HepG2 (cell line): ENCODE measurements at regions not wholly inside any gene's neighbourhood (a gene's known extent, or its start where the extent isn't known, plus 50 kb on each side); places are given as distances from the start of the nearest gene placed in this dataset.

Experiments used
- ATAC-seq: fragments of 200-7000 bp; cut with Tn5 transposase; 3 replicates; pipeline ENCODE4 v1.9.1; 2020; ENCODE audit warnings: mild to moderate bottlenecking, moderate library complexity
- BruUV-seq: library from RNA; stranded (reverse); fragments of 400-500 nt; replicated peaks from 2 replicates; lab custom pipeline; 2021; lab: Mats Ljungman, UMichigan
- CTCF ChIA-PET: fragments of 300-600 bp; formaldehyde crosslinking; extraction: SDS; loops from one replicate; lab custom pipeline; 2021; ENCODE audit warnings: low total read pairs, inconsistent platforms, low intra/inter-chr PET ratio; lab: Yijun Ruan, JAX
- POLR2A ChIA-PET: fragments of 350-600 bp; sonication (Branson Sonifier 250); formaldehyde crosslinking; loops from one replicate; lab custom pipeline; 2020; ENCODE audit warnings: antibody characterized with exemption, inconsistent platforms; lab: Yijun Ruan, JAX
- DNase-seq: peaks from one replicate; pipeline ENCODE4 v3.0.0-alpha.2; 2015; ENCODE audit warnings: low spot score
- FAIRE-seq: peaks from 3 replicates; lab custom pipeline; 2011; peaks lifted over from hg19 to GRCh38; lab: Jason Lieb, UNC
- H2AFZ ChIP-seq: one replicate; pipeline ENCODE4 v1.6.1; 2011; ENCODE audit warnings: low read length, inconsistent platforms
- H3K27ac ChIP-seq: fragments of 300-600 bp; 3 replicates; pipeline ENCODE4 v1.8.0; 2011; ENCODE audit warnings: mixed run types, mild to moderate bottlenecking, mixed read lengths, low read length, inconsistent platforms; ENCODE audit not compliant: insufficient read depth; ENCODE audit errors: extremely low read length
- H3K27me3 ChIP-seq, 2 experiments: fragments of 200-600 bp in 1 of 2; 2 replicates in 1 of 2; 3 replicates in 1 of 2; pipeline versions ENCODE4 v1.6.0 to v1.8.0; 2011; ENCODE audit warnings: low read length in 2 of 2, mild to moderate bottlenecking in 2 of 2, moderate library complexity in 2 of 2, inconsistent platforms in 1 of 2; ENCODE audit not compliant: insufficient read depth in 2 of 2, control insufficient read depth in 1 of 2
- H3K36me3 ChIP-seq, 2 experiments: fragments of 200-600 bp in 1 of 2; replicated peaks in 1 of 2; 2 replicates in 1 of 2; 3 replicates in 1 of 2; pipeline versions ENCODE4 v1.5.1 to v1.8.0; 2011; ENCODE audit warnings: low read length in 2 of 2, inconsistent platforms in 1 of 2; ENCODE audit not compliant: insufficient read depth in 2 of 2, control insufficient read depth in 1 of 2
- H3K4me1 ChIP-seq: 2 replicates; pipeline ENCODE4 v1.5.1; 2012; ENCODE audit warnings: low read length, inconsistent platforms; ENCODE audit not compliant: insufficient read depth
- H3K4me2 ChIP-seq: 2 replicates; pipeline ENCODE4 v1.6.0; 2011; ENCODE audit warnings: low read depth, low read length, inconsistent platforms
- H3K4me3 ChIP-seq, 3 experiments: fragments of 200-600 bp in 1 of 3; sonication (generic), shearing (Covaris generic) in 1 of 3; replicated peaks in 1 of 3; 2 replicates each; pipeline ENCODE4 v1.5.1; 2011 to 2016; ENCODE audit warnings: low read length in 3 of 3, inconsistent platforms in 2 of 3, low read depth in 2 of 3, mild to moderate bottlenecking in 2 of 3, control low read depth in 1 of 3, mixed read lengths in 1 of 3; ENCODE audit not compliant: insufficient read depth in 1 of 3
- H3K79me2 ChIP-seq: one replicate; pipeline ENCODE4 v1.6.1; 2011; ENCODE audit warnings: low read length, inconsistent platforms; ENCODE audit not compliant: insufficient read depth
- H3K9ac ChIP-seq: 2 replicates; pipeline ENCODE4 v1.6.0; 2011; ENCODE audit warnings: mild to moderate bottlenecking, low read depth, low read length, inconsistent platforms; ENCODE audit not compliant: insufficient read depth
- H3K9me3 ChIP-seq: 2 replicates; pipeline ENCODE4 v1.5.1; 2012; ENCODE audit warnings: mild to moderate bottlenecking, low read length
- H4K20me1 ChIP-seq: 2 replicates; pipeline ENCODE4 v1.6.0; 2011; ENCODE audit warnings: inconsistent platforms, mild to moderate bottlenecking, low read length, moderate library complexity; ENCODE audit not compliant: insufficient read depth
- CC2D1A ChIP-seq: sonication (generic); formaldehyde crosslinking; IDR thresholded peaks from 2 replicates; pipeline ENCODE4 v1.8.1; 2023; ENCODE audit warnings: mild to moderate bottlenecking, missing genetic modification reagents
- GABPA ChIP-seq, 2 experiments: IDR thresholded peaks; 2 replicates each; pipeline ENCODE4 v1.6.1; 2011 to 2016; ENCODE audit warnings: low read depth in 2 of 2, low read length in 1 of 2, missing biosample characterization in 1 of 2, missing genetic modification characterization in 1 of 2
- HNF4G ChIP-seq, 2 experiments: sonication (generic) in 1 of 2; formaldehyde crosslinking in 1 of 2; IDR thresholded peaks; 2 replicates each; pipeline versions ENCODE4 v1.4.0 to v1.6.1; 2011 to 2020; ENCODE audit warnings: borderline replicate concordance in 2 of 2, low read depth in 2 of 2, mild to moderate bottlenecking in 2 of 2, low read length in 1 of 2, missing genetic modification reagents in 1 of 2, moderate library complexity in 1 of 2
- NFATC3 ChIP-seq: sonication (generic); formaldehyde crosslinking; IDR thresholded peaks from 2 replicates; pipeline ENCODE4 v1.5.1; 2020; ENCODE audit warnings: mild to moderate bottlenecking, missing genetic modification reagents
- NR2C2 ChIP-seq: sonication (generic); formaldehyde crosslinking; IDR thresholded peaks from 2 replicates; pipeline ENCODE4 v1.4.0; 2020; ENCODE audit warnings: missing genetic modification reagents, mild to moderate bottlenecking, moderate library complexity, borderline replicate concordance
- NR2F1 ChIP-seq, 2 experiments: fragments of 450-650 bp in 1 of 2; formaldehyde crosslinking in 1 of 2; IDR thresholded peaks; 2 replicates each; pipeline versions ENCODE4 v1.5.0 to v1.6.1; 2016 to 2020; ENCODE audit warnings: mild to moderate bottlenecking in 1 of 2, missing compliant biosample characterization in 1 of 2, missing genetic modification reagents in 1 of 2, moderate library complexity in 1 of 2
- RCOR2 ChIP-seq: IDR thresholded peaks from 2 replicates; pipeline ENCODE4 v1.6.1; 2016; ENCODE audit warnings: missing biosample characterization, missing genetic modification reagents
- SOX5 ChIP-seq: IDR thresholded peaks from 2 replicates; pipeline ENCODE4 v1.6.1; 2016; ENCODE audit warnings: borderline replicate concordance
- ZFP90 ChIP-seq: sonication (generic); formaldehyde crosslinking; IDR thresholded peaks from 2 replicates; pipeline ENCODE4 v1.8.0; 2022; ENCODE audit warnings: missing genetic modification reagents, mild to moderate bottlenecking, inconsistent platforms, borderline replicate concordance
- ZFY ChIP-seq: sonication (generic); formaldehyde crosslinking; IDR thresholded peaks from 2 replicates; pipeline ENCODE4 v1.4.0; 2020; ENCODE audit warnings: missing genetic modification reagents
- ZNF101 ChIP-seq: sonication (generic); formaldehyde crosslinking; IDR thresholded peaks from 2 replicates; pipeline ENCODE4 v1.4.0; 2020; ENCODE audit warnings: mild to moderate bottlenecking, low read depth, missing genetic modification reagents, borderline replicate concordance
- ZNF558 ChIP-seq: sonication (generic); formaldehyde crosslinking; IDR thresholded peaks from 2 replicates; pipeline ENCODE4 v1.9.0; 2022; ENCODE audit warnings: mild to moderate bottlenecking, missing genetic modification reagents, borderline replicate concordance
- ZNF670 ChIP-seq: sonication (generic); formaldehyde crosslinking; IDR thresholded peaks from 2 replicates; pipeline ENCODE4 v1.8.0; 2022; ENCODE audit warnings: mild to moderate bottlenecking, missing genetic modification reagents, borderline replicate concordance
- WGBS: methylation state at CpG from one replicate; pipeline ENCODE4 v1.1.6; 2017; ENCODE audit warnings: low lambda C conversion rate; 5-methylcytosine and 5-hydroxymethylcytosine counted together
- in situ Hi-C: cut with HindIII; loops from 2 replicates; pipeline ENCODE4 v1.10.0; 2017; ENCODE audit warnings: low pct_unique_long_range_greater_than_20kb; ENCODE audit not compliant: extremely low pct_ligation_motif_present
- intact Hi-C: fragments of 100-400 bp; cut with micrococcal nuclease; formaldehyde crosslinking; loops from one replicate; pipeline ENCODE4 v1.10.0; 2022; ENCODE audit not compliant: unreplicated experiment
- TF ChIP-seq, protein P1 (sequence below): sonication (generic); formaldehyde crosslinking; IDR thresholded peaks from 2 replicates; pipeline ENCODE4 v1.4.0; 2020; ENCODE audit warnings: missing genetic modification reagents, low read depth, mild to moderate bottlenecking, borderline replicate concordance
- TF ChIP-seq, protein P2 (sequence below), 2 experiments: sonication (generic) in 1 of 2; formaldehyde crosslinking in 1 of 2; IDR thresholded peaks; 2 replicates each; pipeline versions ENCODE4 v1.4.0 to v1.6.1; 2018 to 2020; ENCODE audit warnings: missing genetic modification reagents in 2 of 2, borderline replicate concordance in 1 of 2, low read depth in 1 of 2, mild to moderate bottlenecking in 1 of 2, missing biosample characterization in 1 of 2
- TF ChIP-seq, protein P3 (sequence below): sonication (generic); formaldehyde crosslinking; IDR thresholded peaks from 2 replicates; pipeline ENCODE4 v1.5.1; 2020; ENCODE audit warnings: mild to moderate bottlenecking, missing genetic modification reagents, moderate library complexity

DNA sequence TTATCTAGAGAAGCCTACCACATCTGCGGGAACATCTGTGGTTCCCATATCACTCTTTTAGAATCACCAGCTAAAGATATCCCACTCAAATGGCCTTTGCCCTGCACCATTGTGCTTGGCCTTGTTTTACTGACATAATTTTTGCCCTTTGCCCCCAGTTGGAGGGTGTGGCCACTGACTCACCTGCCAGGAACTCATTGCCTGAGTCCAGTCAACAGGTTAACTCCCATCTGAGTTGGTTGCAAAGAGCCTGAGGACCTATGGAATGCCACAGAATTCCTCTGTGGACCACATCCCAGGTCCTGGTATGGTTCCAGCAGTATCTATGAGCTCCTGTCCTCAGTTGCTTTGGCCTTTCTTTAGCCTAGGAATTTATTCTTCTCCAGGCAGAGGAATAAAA is 55.7 kb upstream of the PTGR2 start:
- whole genome bisulfite sequencing: 0% methylated on average over 1 of the region's 1 CpG
- no peak overlapping the region for H3K27ac ChIP-seq
- H3K4me3 ChIP-seq: no peak overlapping the region
- POLR2A ChIA-PET: interaction anchor here (0.5 to 3.9 kb wide), 11 partner anchors 10 to 56 kb away, joined by 3 to 91 read pairs (median 5); partner anchors contain the start of gene PTGR2
- ATAC-seq (peak; percentile 84), FAIRE-seq (peak; percentile 90), DNase-seq (peak; percentile 93)
- in situ Hi-C loops: no loop called here
- H3K9me3 ChIP-seq: no peaks in the 10 kb centered on the region
- intact Hi-C loops: no loop called here
- no peak overlapping the region for H3K9ac ChIP-seq
- H3K27me3 ChIP-seq: no peaks in the 10 kb centered on the region; a peak in 1 of 5 replicates
- no peak overlapping the region for H2AFZ ChIP-seq
- H4K20me1 ChIP-seq: no peaks in the 10 kb centered on the region
- no peaks in the 10 kb centered on the region for H3K36me3 ChIP-seq
- H3K4me1 ChIP-seq: peaks cover 67% of the 10 kb centered on the region
- no peaks in the 10 kb centered on the region for H3K79me2 ChIP-seq
- BruUV-seq: no TSS peak
- CTCF ChIA-PET: no interaction called here
- H3K4me2 ChIP-seq: peak overlapping the region; percentile 70; the same call in 1 of the 2 replicates
- TF ChIP-seq GABPA (IDR thresholded peaks at IDR 0.05; ENCODE audit: low read depth, low read length) (no peak), GABPA (CRISPR knock-in tag; IDR thresholded peaks at IDR 0.05; ENCODE audit: low read depth) (0 out of 2 replicates have a peak, but pooled peaks have one; percentile 24), NFATC3 (CRISPR knock-in tag) (no peak), ZNF558 (peak; percentile 32; the same call in 1 of the 2 replicates), SOX5 (CRISPR knock-in tag) (peak; percentile 95), ZNF670 (no peak), CC2D1A (CRISPR knock-in tag) (no peak), ZFY (CRISPR knock-in tag) (0 out of 2 replicates have a peak, but pooled peaks have one; percentile 23), NR2C2 (CRISPR knock-in tag) (peak; percentile 63; the same call in 1 of the 2 replicates), NR2F1 (CRISPR knock-in tag; IDR thresholded peaks at IDR 0.05) (peak; percentile 95 to 97), ZNF101 (0 out of 2 replicates have a peak, but pooled peaks have one; percentile 33), RCOR2 (CRISPR knock-in tag) (peak; percentile 68; the same call in 1 of the 2 replicates), HNF4G (IDR thresholded peaks at IDR 0.05; ENCODE audit: borderline replicate concordance, low read depth, low read length) (peak; percentile 92), HNF4G (CRISPR knock-in tag; IDR thresholded peaks at IDR 0.05; ENCODE audit: borderline replicate concordance, low read depth) (peak; percentile 92; the same call in 1 of the 2 replicates), ZFP90 (no peak)
- TF ChIP-seq, protein P1, sequence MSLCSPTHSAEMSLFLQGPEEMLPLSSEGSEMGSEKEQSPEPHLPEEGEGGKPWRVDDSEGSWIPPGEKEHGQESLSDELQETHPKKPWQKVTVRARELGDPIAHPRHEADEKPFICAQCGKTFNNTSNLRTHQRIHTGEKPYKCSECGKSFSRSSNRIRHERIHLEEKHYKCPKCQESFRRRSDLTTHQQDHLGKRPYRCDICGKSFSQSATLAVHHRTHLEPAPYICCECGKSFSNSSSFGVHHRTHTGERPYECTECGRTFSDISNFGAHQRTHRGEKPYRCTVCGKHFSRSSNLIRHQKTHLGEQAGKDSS (CRISPR knock-in tag): peak; percentile 51; the same call in 1 of the 2 replicates
- TF ChIP-seq, protein P2, sequence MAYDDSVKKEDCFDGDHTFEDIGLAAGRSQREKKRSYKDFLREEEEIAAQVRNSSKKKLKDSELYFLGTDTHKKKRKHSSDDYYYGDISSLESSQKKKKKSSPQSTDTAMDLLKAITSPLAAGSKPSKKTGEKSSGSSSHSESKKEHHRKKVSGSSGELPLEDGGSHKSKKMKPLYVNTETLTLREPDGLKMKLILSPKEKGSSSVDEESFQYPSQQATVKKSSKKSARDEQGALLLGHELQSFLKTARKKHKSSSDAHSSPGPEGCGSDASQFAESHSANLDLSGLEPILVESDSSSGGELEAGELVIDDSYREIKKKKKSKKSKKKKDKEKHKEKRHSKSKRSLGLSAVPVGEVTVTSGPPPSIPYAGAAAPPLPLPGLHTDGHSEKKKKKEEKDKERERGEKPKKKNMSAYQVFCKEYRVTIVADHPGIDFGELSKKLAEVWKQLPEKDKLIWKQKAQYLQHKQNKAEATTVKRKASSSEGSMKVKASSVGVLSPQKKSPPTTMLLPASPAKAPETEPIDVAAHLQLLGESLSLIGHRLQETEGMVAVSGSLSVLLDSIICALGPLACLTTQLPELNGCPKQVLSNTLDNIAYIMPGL (CRISPR knock-in tag; IDR thresholded peaks at IDR 0.05; ENCODE audit: borderline replicate concordance in 1 of 2, low read depth in 1 of 2): peak in 1 of 2 experiments; percentile 43; a peak in 1 of 4 replicates
- TF ChIP-seq, protein P3, sequence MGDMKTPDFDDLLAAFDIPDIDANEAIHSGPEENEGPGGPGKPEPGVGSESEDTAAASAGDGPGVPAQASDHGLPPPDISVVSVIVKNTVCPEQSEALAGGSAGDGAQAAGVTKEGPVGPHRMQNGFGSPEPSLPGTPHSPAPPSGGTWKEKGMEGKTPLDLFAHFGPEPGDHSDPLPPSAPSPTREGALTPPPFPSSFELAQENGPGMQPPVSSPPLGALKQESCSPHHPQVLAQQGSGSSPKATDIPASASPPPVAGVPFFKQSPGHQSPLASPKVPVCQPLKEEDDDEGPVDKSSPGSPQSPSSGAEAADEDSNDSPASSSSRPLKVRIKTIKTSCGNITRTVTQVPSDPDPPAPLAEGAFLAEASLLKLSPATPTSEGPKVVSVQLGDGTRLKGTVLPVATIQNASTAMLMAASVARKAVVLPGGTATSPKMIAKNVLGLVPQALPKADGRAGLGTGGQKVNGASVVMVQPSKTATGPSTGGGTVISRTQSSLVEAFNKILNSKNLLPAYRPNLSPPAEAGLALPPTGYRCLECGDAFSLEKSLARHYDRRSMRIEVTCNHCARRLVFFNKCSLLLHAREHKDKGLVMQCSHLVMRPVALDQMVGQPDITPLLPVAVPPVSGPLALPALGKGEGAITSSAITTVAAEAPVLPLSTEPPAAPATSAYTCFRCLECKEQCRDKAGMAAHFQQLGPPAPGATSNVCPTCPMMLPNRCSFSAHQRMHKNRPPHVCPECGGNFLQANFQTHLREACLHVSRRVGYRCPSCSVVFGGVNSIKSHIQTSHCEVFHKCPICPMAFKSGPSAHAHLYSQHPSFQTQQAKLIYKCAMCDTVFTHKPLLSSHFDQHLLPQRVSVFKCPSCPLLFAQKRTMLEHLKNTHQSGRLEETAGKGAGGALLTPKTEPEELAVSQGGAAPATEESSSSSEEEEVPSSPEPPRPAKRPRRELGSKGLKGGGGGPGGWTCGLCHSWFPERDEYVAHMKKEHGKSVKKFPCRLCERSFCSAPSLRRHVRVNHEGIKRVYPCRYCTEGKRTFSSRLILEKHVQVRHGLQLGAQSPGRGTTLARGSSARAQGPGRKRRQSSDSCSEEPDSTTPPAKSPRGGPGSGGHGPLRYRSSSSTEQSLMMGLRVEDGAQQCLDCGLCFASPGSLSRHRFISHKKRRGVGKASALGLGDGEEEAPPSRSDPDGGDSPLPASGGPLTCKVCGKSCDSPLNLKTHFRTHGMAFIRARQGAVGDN (CRISPR knock-in tag): no peak
